HEK293 (cell line): ENCODE measurements at regions not wholly inside any gene's neighbourhood (a gene's known extent, or its start where the extent isn't known, plus 50 kb on each side); places are given as distances from the start of the nearest gene placed in this dataset.

Source experiments
- CTCF ChIA-PET: fragments of 350-600 bp; formaldehyde crosslinking; extraction: SDS; loops from one replicate; lab custom pipeline; 2021; ENCODE audit warnings: antibody characterized with exemption; lab: Yijun Ruan, JAX
- POLR2A ChIA-PET: fragments of 300-600 bp; formaldehyde crosslinking; extraction: SDS; loops from one replicate; lab custom pipeline; 2020; ENCODE audit warnings: antibody characterized with exemption, inconsistent platforms; lab: Yijun Ruan, JAX
- H3K27ac ChIP-seq: fragments of 200-500 bp; sonication (Bioruptor generic); 2 replicates; pipeline ENCODE4 v1.5.1; 2014; ENCODE audit warnings: low read depth, low read length, control low read depth, inconsistent platforms; ENCODE audit errors: extremely low read depth
- H3K36me3 ChIP-seq, 2 experiments: fragments of 200-500 bp in 1 of 2; sonication (Bioruptor generic) in 1 of 2; 1 replicate in 1 of 2; 2 replicates in 1 of 2; pipeline ENCODE4 v1.5.1; 2014 to 2017; ENCODE audit warnings: inconsistent platforms in 2 of 2, low read length in 2 of 2; ENCODE audit not compliant: control insufficient read depth in 2 of 2, insufficient read depth in 1 of 2
- H3K4me1 ChIP-seq: fragments of 200-500 bp; sonication (Bioruptor generic); 2 replicates; pipeline ENCODE4 v1.5.1; 2014; ENCODE audit warnings: mild to moderate bottlenecking, low read length, inconsistent platforms; ENCODE audit not compliant: control insufficient read depth, insufficient read depth
- H3K4me3 ChIP-seq: 2 replicates; pipeline ENCODE4 v1.5.1; 2011; ENCODE audit warnings: low read depth, mild to moderate bottlenecking, control low read depth, low read length, moderate library complexity
- H3K9me3 ChIP-seq: fragments of 200-500 bp; sonication (Bioruptor generic); 2 replicates; pipeline ENCODE4 v1.5.1; 2014; ENCODE audit warnings: low read depth, low read length, inconsistent platforms; ENCODE audit not compliant: control insufficient read depth, insufficient read depth
- BCL11B ChIP-seq: fragments of 450-650 bp; formaldehyde crosslinking; IDR thresholded peaks from 2 replicates; pipeline ENCODE4 v1.5.1; 2016; ENCODE audit warnings: low read depth, missing biosample characterization, missing genetic modification characterization
- FEZF1 ChIP-seq: fragments of 450-650 bp; formaldehyde crosslinking; IDR thresholded peaks from 2 replicates; pipeline ENCODE4 v1.5.1; 2016; ENCODE audit warnings: missing biosample characterization, missing genetic modification characterization
- GFI1B ChIP-seq: fragments of 450-650 bp; formaldehyde crosslinking; IDR thresholded peaks from 2 replicates; pipeline ENCODE4 v1.5.1; 2016; ENCODE audit warnings: missing biosample characterization, missing genetic modification characterization
- HOXC10 ChIP-seq: sonication (generic); formaldehyde crosslinking; IDR thresholded peaks from 2 replicates; pipeline ENCODE4 v1.8.1; 2023; ENCODE audit warnings: mild to moderate bottlenecking, missing genetic modification reagents
- PRDM6 ChIP-seq: fragments of 450-650 bp; formaldehyde crosslinking; IDR thresholded peaks from 2 replicates; pipeline ENCODE4 v1.5.1; 2017; ENCODE audit warnings: missing biosample characterization, missing genetic modification characterization
- REPIN1 ChIP-seq: fragments of 450-650 bp; formaldehyde crosslinking; IDR thresholded peaks from 2 replicates; pipeline ENCODE4 v1.5.1; 2017; ENCODE audit warnings: missing biosample characterization, missing genetic modification characterization, low read depth
- SCRT2 ChIP-seq: fragments of 450-650 bp; formaldehyde crosslinking; IDR thresholded peaks from 2 replicates; pipeline ENCODE4 v1.5.1; 2016; ENCODE audit warnings: missing biosample characterization, missing genetic modification characterization
- SETDB1 ChIP-seq: IDR thresholded peaks from one replicate; pipeline ENCODE4 v1.6.1; 2017; ENCODE audit warnings: mild to moderate bottlenecking, low read length, moderate library complexity, mixed read lengths; ENCODE audit not compliant: insufficient read length
- TRIM28 ChIP-seq: IDR thresholded peaks from 2 replicates; pipeline ENCODE4 v1.6.1; 2011; ENCODE audit warnings: low read length, control low read depth, borderline replicate concordance
- YY2 ChIP-seq: fragments of 450-650 bp; formaldehyde crosslinking; IDR thresholded peaks from 2 replicates; pipeline ENCODE4 v1.5.1; 2016; ENCODE audit warnings: missing biosample characterization, missing genetic modification characterization
- ZBTB10 ChIP-seq: fragments of 450-650 bp; formaldehyde crosslinking; IDR thresholded peaks from 2 replicates; pipeline ENCODE4 v1.5.1; 2016; ENCODE audit warnings: missing biosample characterization, missing genetic modification characterization
- ZNF24 ChIP-seq: fragments of 450-650 bp; formaldehyde crosslinking; IDR thresholded peaks from 2 replicates; pipeline ENCODE4 v1.5.1; 2016; ENCODE audit warnings: missing biosample characterization, missing genetic modification characterization
- ZNF335 ChIP-seq: fragments of 450-650 bp; formaldehyde crosslinking; conservative IDR thresholded peaks from 2 replicates; pipeline ENCODE4 v1.5.1; 2016; ENCODE audit warnings: missing biosample characterization, missing genetic modification characterization
- ZNF341 ChIP-seq: fragments of 450-650 bp; formaldehyde crosslinking; IDR thresholded peaks from 2 replicates; pipeline ENCODE4; 2016; ENCODE audit warnings: low read depth, missing biosample characterization, missing genetic modification characterization
- ZNF433 ChIP-seq: fragments of 450-650 bp; formaldehyde crosslinking; IDR thresholded peaks from 2 replicates; pipeline ENCODE4 v1.5.1; 2016; ENCODE audit warnings: missing biosample characterization, missing genetic modification characterization, low read depth
- ZNF521 ChIP-seq: fragments of 450-650 bp; formaldehyde crosslinking; IDR thresholded peaks from 2 replicates; pipeline ENCODE4 v1.5.1; 2017; ENCODE audit warnings: missing biosample characterization, mild to moderate bottlenecking, missing genetic modification characterization
- ZNF529 ChIP-seq: fragments of 450-650 bp; formaldehyde crosslinking; IDR thresholded peaks from 2 replicates; pipeline ENCODE4 v1.5.1; 2017; ENCODE audit warnings: missing genetic modification characterization, missing biosample characterization; ENCODE audit not compliant: insufficient replicate concordance
- ZNF560 ChIP-seq: fragments of 450-650 bp; formaldehyde crosslinking; IDR thresholded peaks from 2 replicates; pipeline ENCODE4 v1.5.1; 2017; ENCODE audit warnings: missing biosample characterization, missing genetic modification characterization, borderline replicate concordance
- ZNF707 ChIP-seq: fragments of 450-650 bp; formaldehyde crosslinking; IDR thresholded peaks from 2 replicates; pipeline ENCODE4 v1.5.1; 2016; ENCODE audit warnings: missing biosample characterization, missing genetic modification characterization
- ZNF785 ChIP-seq: fragments of 450-650 bp; formaldehyde crosslinking; IDR thresholded peaks from 2 replicates; pipeline ENCODE4 v1.5.1; 2016; ENCODE audit warnings: missing biosample characterization, missing genetic modification characterization
- ZNF837 ChIP-seq: fragments of 450-650 bp; formaldehyde crosslinking; IDR thresholded peaks from 2 replicates; pipeline ENCODE4 v1.5.1; 2016; ENCODE audit warnings: missing biosample characterization, missing genetic modification characterization
- TF ChIP-seq, protein P1 (sequence below): fragments of 450-650 bp; formaldehyde crosslinking; IDR thresholded peaks from 2 replicates; pipeline ENCODE4 v1.5.1; 2016; ENCODE audit warnings: missing biosample characterization, missing genetic modification characterization
- TF ChIP-seq, protein P2 (sequence below): fragments of 450-650 bp; formaldehyde crosslinking; IDR thresholded peaks from 2 replicates; pipeline ENCODE4 v1.5.1; 2016; ENCODE audit warnings: missing biosample characterization, missing genetic modification characterization

DNA sequence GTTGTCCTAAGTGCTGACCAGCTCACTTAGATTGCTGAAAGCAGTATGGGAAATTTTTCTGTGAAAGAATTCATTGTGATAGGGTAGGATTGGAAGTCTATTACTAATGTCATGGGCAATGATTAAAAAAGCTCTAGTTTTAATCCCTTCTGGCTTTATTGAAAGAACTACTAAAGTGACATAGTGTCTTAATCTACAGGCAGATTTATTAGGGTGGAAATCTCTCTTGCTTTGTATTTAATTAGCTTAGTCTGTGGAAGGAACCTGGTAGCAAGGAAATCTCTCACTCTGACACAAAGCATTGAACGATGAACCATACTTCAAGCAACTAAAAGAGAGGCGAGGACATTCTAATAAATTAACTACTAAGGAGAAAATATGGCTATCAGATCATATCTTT, 1029.2 kb upstream of the PCDH20 start (continued):
- TF ChIP-seq ZNF707 (no peak), SCRT2 (tag by site-specific recombination) (no peak), ZNF341 (no peak)

- CTCF ChIA-PET: no interaction called here
These were observed 1018.4 kb upstream of the PCDH20 start for GRCh38 chr13:62434081-62434480.

GRCh38 chr13:62433660-62434059, 1018.0 kb upstream of the PCDH20 start:
- Histone ChIP-seq H3K27ac (no peak overlapping the region), H3K4me3 (no peak overlapping the region), H3K4me1 (no peaks in the 10 kb centered on the region), H3K9me3 (no peaks in the 10 kb centered on the region), H3K36me3 (no peaks in the 10 kb centered on the region)
- ChIA-PET POLR2A (no interaction called here), CTCF (no interaction called here)
- TF ChIP-seq YY2 (tag by site-specific recombination): no peak
- no peak for TF ChIP-seq ZNF335 (tag by site-specific recombination)
- no peak for TF ChIP-seq REPIN1 (tag by site-specific recombination)
- no peak for TF ChIP-seq ZNF341
- TF ChIP-seq PRDM6: no peak
- TF ChIP-seq, all 188 proteins: peak for 0

More at GRCh38 chr13:62434081-62434480, 1018.4 kb upstream of the PCDH20 start:
- POLR2A ChIA-PET: no interaction called here
- Histone ChIP-seq H3K9me3 (no peaks in the 10 kb centered on the region), H3K4me3 (no peak overlapping the region), H3K36me3 (no peaks in the 10 kb centered on the region), H3K4me1 (no peaks in the 10 kb centered on the region), H3K27ac (no peak overlapping the region)
- TF ChIP-seq, protein P1, sequence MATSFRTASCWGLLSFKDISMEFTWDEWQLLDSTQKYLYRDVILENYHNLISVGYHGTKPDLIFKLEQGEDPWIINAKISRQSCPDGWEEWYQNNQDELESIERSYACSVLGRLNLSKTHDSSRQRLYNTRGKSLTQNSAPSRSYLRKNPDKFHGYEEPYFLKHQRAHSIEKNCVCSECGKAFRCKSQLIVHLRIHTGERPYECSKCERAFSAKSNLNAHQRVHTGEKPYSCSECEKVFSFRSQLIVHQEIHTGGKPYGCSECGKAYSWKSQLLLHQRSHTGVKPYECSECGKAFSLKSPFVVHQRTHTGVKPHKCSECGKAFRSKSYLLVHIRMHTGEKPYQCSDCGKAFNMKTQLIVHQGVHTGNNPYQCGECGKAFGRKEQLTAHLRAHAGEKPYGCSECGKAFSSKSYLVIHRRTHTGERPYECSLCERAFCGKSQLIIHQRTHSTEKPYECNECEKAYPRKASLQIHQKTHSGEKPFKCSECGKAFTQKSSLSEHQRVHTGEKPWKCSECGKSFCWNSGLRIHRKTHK (tag by site-specific recombination): no peak
- no peak for TF ChIP-seq GFI1B (tag by site-specific recombination)
- no peak for TF ChIP-seq ZNF785 (tag by site-specific recombination)
- no peak for TF ChIP-seq ZNF433 (tag by site-specific recombination)
- TF ChIP-seq ZNF24 (tag by site-specific recombination): no peak
- no peak for TF ChIP-seq ZNF529 (tag by site-specific recombination)

- ChIA-PET POLR2A (no interaction called here), CTCF (no interaction called here)
- Histone ChIP-seq H3K36me3 (no peaks in the 10 kb centered on the region), H3K4me3 (no peak overlapping the region), H3K27ac (no peak overlapping the region), H3K4me1 (no peaks in the 10 kb centered on the region), H3K9me3 (no peaks in the 10 kb centered on the region)
- TF ChIP-seq FEZF1 (tag by site-specific recombination): no peak
- TF ChIP-seq ZNF560: no peak
- TF ChIP-seq BCL11B (tag by site-specific recombination): no peak
- TF ChIP-seq, protein P2, sequence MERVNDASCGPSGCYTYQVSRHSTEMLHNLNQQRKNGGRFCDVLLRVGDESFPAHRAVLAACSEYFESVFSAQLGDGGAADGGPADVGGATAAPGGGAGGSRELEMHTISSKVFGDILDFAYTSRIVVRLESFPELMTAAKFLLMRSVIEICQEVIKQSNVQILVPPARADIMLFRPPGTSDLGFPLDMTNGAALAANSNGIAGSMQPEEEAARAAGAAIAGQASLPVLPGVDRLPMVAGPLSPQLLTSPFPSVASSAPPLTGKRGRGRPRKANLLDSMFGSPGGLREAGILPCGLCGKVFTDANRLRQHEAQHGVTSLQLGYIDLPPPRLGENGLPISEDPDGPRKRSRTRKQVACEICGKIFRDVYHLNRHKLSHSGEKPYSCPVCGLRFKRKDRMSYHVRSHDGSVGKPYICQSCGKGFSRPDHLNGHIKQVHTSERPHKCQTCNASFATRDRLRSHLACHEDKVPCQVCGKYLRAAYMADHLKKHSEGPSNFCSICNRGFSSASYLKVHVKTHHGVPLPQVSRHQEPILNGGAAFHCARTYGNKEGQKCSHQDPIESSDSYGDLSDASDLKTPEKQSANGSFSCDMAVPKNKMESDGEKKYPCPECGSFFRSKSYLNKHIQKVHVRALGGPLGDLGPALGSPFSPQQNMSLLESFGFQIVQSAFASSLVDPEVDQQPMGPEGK: no peak
- no peak for TF ChIP-seq ZBTB10 (tag by site-specific recombination)
- TF ChIP-seq ZNF521 (tag by site-specific recombination): no peak
- TF ChIP-seq ZNF837: no peak
- TF ChIP-seq SETDB1: no peak
- TF ChIP-seq HOXC10 (CRISPR knock-in tag): no peak
- no peak for TF ChIP-seq ZNF341
- TF ChIP-seq TRIM28: no peak
These were observed 1017.3 kb upstream of the PCDH20 start for GRCh38 chr13:62432906-62433305.
